NCI-H82 treated with DMSO at 0.1 percent for 48 hours (cell line): ENCODE measurements at regions not wholly inside any gene's neighbourhood (a gene's known extent, or its start where the extent isn't known, plus 50 kb on each side); places are given as distances from the start of the nearest gene placed in this dataset.
"Not testable (repeated sequence)": the region's sequence is repeated elsewhere in the genome, so short reads cannot be mapped to it uniquely, and the experiment has no call there.

Source experiments
- DNase-seq: peaks from one replicate; lab custom pipeline; 2025; ENCODE audit not compliant: unreplicated experiment; lab: John Stamatoyannopoulos, UW

GRCh38 chr9:78383130-78383529 lies 86.2 kb downstream of the PSAT1 start:
- no peak for DNase-seq

DNA sequence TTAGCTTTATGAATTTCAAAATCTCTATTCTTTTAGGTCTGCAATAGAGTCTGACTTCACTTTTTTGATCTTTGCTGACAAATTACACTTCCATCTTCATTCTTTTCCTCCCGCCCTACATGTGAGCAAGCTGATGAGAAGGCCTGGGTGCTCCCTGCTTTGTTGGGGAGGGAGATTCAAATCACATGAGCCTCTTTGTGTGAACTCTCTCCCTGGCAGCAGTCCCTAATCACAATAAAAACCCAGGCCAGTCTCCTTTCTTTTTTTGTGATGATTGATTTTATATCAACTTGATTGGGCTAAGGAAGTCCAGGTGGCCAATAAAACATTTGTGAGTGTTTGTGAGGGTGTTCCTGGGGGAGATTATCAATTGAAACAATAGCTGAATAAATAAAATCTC lies 89.4 kb downstream of the PSAT1 start:
- no peak for DNase-seq

GRCh38 chr9:78386773-78387172 lies 89.8 kb downstream of the PSAT1 start:
- no peak for DNase-seq

DNA sequence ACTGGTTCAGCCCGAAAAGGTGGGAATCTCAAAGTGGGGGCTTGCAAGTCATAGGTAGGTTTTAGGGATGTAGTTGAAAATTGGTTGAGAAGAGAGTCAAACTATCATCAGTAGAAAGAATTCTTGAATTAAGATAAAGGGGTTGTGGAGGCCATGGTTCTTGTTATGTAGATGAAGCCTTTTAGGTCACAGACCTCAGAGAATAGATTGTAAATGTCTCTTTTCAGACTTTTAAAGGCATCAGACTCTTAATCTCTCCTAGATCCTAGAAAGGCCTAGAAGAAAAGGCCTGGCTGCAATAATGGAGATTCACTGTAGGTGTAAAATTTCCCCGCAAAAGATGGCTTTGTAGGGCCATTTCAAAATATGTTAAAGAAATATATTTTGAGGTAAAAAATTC lies 96.4 kb downstream of the PSAT1 start:
- no peak for DNase-seq

GRCh38 chr9:78393932-78394331 lies 97.0 kb downstream of the PSAT1 start:
- DNase-seq, result no peak

GRCh38 chr9:78396087-78396486 lies 99.2 kb downstream of the PSAT1 start:
- no peak for DNase-seq

GRCh38 chr9:78397045-78397444 lies 100.1 kb downstream of the PSAT1 start:
- DNase-seq, result no peak

DNA sequence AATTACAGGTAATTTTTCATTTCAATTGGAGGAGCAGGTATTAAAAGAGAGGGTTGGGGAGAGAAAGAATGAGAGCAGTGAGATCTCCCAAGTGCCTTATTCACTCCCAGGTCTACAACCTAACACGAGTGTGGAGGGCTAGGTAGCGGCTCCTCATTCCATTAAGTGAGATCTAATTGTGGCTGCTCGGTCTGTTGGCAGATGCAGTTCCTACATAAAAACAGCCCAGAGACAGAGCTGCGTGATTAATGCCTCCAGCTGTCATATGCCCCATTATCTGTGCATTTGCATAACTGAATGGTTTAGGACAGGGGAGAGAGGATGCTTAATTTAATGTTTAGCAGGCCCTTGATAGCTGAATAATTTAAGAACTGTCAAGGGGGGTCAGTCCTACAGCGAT lies 100.5 kb downstream of the PSAT1 start:
- DNase-seq, result peak; percentile 86

GRCh38 chr9:78399153-78399552 lies 102.2 kb downstream of the PSAT1 start:
- no peak for DNase-seq

GRCh38 chr9:78400496-78400895 lies 103.6 kb downstream of the PSAT1 start:
- DNase-seq, result no peak

GRCh38 chr9:78405461-78405860 lies 108.5 kb downstream of the PSAT1 start:
- no peak for DNase-seq

- no peak for DNase-seq
Observed at GRCh38 chr9:78406146-78406545, 109.2 kb downstream of the PSAT1 start.

GRCh38 chr9:78406933-78407332 lies 110.0 kb downstream of the PSAT1 start:
- no peak for DNase-seq

GRCh38 chr9:78407636-78408312 lies 110.8 kb downstream of the PSAT1 start:
- DNase-seq, result no peak

DNA sequence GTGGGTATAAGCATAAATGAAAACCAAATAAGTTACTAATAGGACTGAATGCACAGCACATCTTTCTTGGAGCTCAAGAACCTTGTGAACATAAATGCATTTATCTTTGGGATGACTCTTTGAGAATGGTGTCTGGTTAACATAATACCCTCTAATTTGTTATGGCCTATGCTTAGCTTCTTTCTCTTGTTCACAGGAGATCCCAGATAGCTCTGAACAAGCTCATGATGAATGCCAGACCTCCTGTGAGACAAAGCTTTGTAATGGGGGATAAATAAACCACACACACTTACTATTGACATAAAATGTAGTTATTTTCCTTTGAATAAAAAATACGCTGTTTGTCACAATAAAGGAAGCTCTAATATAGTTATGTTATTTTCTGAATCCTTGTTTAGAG lies 111.5 kb downstream of the PSAT1 start:
- no peak for DNase-seq

DNA sequence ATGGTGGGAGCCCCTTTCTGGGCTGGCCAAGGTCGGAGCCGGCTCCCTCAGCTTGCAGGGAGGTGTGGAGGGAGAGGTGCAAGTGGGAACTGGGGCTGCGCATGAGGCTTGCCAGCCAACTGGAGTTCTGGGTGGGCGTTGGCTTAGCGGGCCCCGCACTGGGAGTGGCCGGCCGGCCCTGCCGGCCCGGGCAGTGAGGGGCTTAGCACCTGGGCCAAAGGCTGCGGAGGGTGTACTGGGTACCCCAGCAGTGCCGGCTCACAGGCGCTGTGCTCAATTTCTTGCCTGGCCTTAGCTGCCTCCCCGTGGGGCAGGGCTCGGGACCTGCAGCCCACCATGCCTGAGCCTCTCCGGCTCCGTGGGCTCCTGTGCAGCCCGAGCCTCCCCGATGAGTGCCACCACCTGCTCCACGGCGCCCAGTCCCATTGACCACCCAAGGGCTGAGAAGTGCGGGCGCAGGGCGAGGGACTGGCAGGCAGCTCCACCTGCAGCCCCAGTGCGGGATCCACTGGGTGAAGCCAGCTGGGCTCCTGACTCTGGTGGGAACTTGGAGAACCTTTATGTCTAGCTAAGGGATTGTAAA lies 113.1 kb downstream of the PSAT1 start:
- not testable (repeated sequence) for DNase-seq

DNA sequence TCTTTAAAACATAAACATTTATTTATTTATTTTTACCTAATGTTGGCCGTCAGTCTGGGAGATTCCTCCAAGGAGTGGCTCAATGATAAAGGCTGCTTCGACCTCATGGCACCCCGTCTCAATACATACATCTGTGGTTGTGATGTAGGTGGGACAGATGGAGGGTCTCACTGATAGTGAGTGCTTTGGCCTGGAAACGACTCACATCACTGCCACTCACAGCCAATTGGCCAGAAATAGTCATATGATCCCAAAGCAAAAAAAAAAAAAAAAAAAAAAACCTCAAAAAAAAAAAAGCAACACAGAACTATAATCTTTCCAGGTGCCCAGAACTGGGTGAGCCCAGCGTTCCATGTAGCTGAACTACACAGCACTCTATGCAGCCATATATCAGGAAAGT lies 125.4 kb downstream of the PSAT1 start:
- DNase-seq, result no peak

DNA sequence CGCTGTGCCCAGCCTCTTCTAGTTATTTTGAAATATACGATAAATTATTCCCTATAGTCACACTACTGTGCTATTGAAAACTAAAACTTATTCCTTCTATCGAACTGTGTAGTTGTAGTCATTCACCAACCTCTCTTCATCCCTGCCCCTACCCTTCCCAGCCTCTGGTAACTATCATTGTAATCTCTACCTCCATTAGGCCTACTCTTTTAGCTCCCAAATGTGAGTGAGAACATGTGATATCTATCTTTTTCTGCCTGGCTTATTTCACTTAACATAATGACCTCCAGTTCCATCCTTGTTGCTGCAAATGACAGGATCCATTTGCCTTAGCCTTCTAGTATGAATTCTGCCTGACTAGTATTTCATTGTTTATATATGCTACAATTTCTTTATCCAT lies 127.4 kb downstream of the PSAT1 start:
- no peak for DNase-seq

DNA sequence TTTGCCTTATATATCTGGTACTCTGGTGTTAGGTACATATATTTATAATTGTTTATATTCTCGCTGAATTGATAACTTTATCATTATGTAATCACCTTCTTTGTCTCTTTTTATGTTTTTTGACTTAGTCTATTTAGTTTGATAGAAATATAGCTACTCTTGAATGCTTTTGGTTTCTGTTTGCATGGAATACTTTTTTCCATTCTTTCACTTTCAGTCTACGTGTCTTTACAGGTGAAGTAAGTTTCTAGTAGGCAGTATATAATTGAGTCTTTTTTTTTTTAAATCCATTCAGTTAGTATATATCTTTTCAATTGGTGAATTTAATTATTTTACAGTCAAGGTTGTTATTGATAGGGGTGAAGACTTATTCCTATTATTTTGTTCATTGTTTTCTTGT lies 131.7 kb downstream of the PSAT1 start:
- no peak for DNase-seq

DNA sequence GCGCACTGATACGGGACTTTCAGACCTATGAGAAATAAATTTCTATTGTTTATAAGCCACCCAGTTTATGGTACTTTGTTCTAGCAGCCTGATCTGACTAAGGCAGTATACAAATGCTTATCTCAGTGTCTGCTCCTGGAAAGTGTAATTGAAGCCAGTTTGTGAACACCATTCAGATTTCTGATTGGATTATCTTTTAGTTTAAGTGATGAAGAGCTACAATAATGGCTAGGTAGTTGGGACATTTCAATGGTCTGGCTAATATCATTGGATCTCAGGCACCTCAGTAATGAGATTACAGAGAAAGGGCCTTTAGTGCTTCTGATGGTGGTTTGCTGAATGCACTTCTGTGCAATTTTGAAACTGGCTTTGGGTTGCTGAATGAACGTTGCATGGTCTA lies 133.5 kb downstream of the PSAT1 start:
- peak; percentile 41 for DNase-seq

GRCh38 chr9:78431039-78431438 lies 134.1 kb downstream of the PSAT1 start:
- not testable (repeated sequence) for DNase-seq

GRCh38 chr9:78436873-78437272 lies 139.9 kb downstream of the PSAT1 start:
- DNase-seq, result no peak

DNA sequence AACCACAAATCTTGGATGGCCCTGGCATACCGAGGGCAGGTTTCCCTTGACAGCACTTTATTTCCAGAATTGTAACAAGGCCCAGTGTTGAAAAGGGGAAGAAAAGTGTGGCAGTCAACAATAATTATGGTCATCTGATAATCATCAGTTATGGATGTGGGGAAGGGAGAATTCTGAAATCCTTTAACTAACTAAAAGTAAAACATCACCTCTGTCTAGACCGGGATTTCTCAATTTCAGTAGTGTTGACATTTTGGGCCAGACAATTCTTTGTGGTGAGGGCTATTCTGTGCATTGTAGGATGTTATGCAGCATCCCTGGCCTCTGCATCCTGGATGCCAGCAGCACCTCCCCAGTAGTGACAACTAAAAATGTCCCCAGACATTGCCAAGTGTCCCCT lies 140.4 kb downstream of the PSAT1 start:
- no peak for DNase-seq
